ENCODE measurements at regions not wholly inside any gene's neighbourhood (a gene's known extent, or its start where the extent isn't known, plus 50 kb on each side); places are given as distances from the start of the nearest gene placed in this dataset.

- DNase-seq = no peak
- ChIA-PET CTCF (no interaction called here), POLR2A (no interaction called here)
- H3K4me1 Mint-ChIP-seq = peaks cover 2 to 18% (median 11%) of the 10 kb centered on the region in 7 donors
- Histone ChIP-seq H3K27ac (ENCODE audit: low read depth, low read length) (no peak overlapping the region), H3K4me1 (ENCODE audit: control insufficient read depth in 2 of 2, insufficient read depth in 2 of 2, low read length in 2 of 2) (no peaks in the 10 kb centered on the region), H3K4me3 (ENCODE audit: low read length) (no peak overlapping the region), H3K9me3 (ENCODE audit: control insufficient read depth in 2 of 3, low read length in 3 of 3) (no peaks in the 10 kb centered on the region), H3K27me3 (ENCODE audit: control insufficient read depth in 2 of 2, insufficient read depth in 2 of 2, low read length in 2 of 2) (no peaks in the 10 kb centered on the region), H3K36me3 (ENCODE audit: control insufficient read depth in 2 of 3, insufficient read depth in 3 of 3, low read length in 3 of 3) (no peaks in the 10 kb centered on the region)
- peaks cover 0 to 10% (median 0%) of the 10 kb centered on the region in 5 donors for H3K27me3 Mint-ChIP-seq
- no peak overlapping the region for H3K27ac Mint-ChIP-seq
- H3K9me3 Mint-ChIP-seq = peaks cover 0 to 10% (median 5%) of the 10 kb centered on the region in 11 donors
- H3K4me3 Mint-ChIP-seq = no peak overlapping the region
- intact Hi-C loops (cut with micrococcal nuclease) = loop anchor here in 1 of 2 donors (2.0 kb wide), 1 partner anchor 21 kb away; no protein-coding TSS in a partner anchor
- H3K36me3 Mint-ChIP-seq = peaks cover 0 to 11% (median 4%) of the 10 kb centered on the region in 5 donors
- no peak for ATAC-seq
These were observed 481.4 kb downstream of the ETS1 start for GRCh38 chr11:128105950-128106349.

GRCh38 chr11:128105511-128105910, 481.8 kb downstream of the ETS1 start:
- ChIA-PET CTCF (no interaction called here), POLR2A (no interaction called here)
- no peak for DNase-seq
- Histone ChIP-seq H3K36me3 (ENCODE audit: control insufficient read depth in 2 of 3, insufficient read depth in 3 of 3, low read length in 3 of 3) (no peaks in the 10 kb centered on the region), H3K4me3 (ENCODE audit: low read length) (no peak overlapping the region), H3K4me1 (ENCODE audit: control insufficient read depth in 2 of 2, insufficient read depth in 2 of 2, low read length in 2 of 2) (no peaks in the 10 kb centered on the region), H3K27me3 (ENCODE audit: control insufficient read depth in 2 of 2, insufficient read depth in 2 of 2, low read length in 2 of 2) (no peaks in the 10 kb centered on the region), H3K9me3 (ENCODE audit: control insufficient read depth in 2 of 3, low read length in 3 of 3) (no peaks in the 10 kb centered on the region), H3K27ac (ENCODE audit: low read depth, low read length) (no peak overlapping the region)
- ATAC-seq = no peak
- Mint-ChIP-seq H3K4me3 (no peak overlapping the region), H3K27ac (no peak overlapping the region), H3K9me3 (peaks cover 0 to 10% (median 5%) of the 10 kb centered on the region in 11 donors), H3K27me3 (peaks cover 0 to 10% (median 0%) of the 10 kb centered on the region in 5 donors), H3K4me1 (peaks cover 2 to 18% (median 11%) of the 10 kb centered on the region in 7 donors), H3K36me3 (peaks cover 0 to 11% (median 4%) of the 10 kb centered on the region in 5 donors)
- intact Hi-C loops (cut with micrococcal nuclease) = no loop called here

- Mint-ChIP-seq H3K9me3 (peaks cover 0 to 5% (median 4%) of the 10 kb centered on the region in 11 donors), H3K27ac (peak overlapping the region in 1 of 9 donors; percentile 68), H3K4me3 (no peak overlapping the region), H3K36me3 (peaks cover 0 to 9% (median 3%) of the 10 kb centered on the region in 5 donors), H3K4me1 (peaks cover 2 to 14% (median 7%) of the 10 kb centered on the region in 7 donors), H3K27me3 (peaks cover 0 to 10% (median 0%) of the 10 kb centered on the region in 5 donors)
- POLR2A ChIA-PET = interaction anchor here (0.8 kb wide), 1 partner anchor 97 kb away, joined by 3 read pairs; no protein-coding TSS in a partner anchor
- no peaks in the 10 kb centered on the region for H3K36me3 ChIP-seq (ENCODE audit: control insufficient read depth in 2 of 3, insufficient read depth in 3 of 3, low read length in 3 of 3)
- intact Hi-C loops (cut with micrococcal nuclease) = no loop called here
- no peaks in the 10 kb centered on the region for H3K9me3 ChIP-seq (ENCODE audit: control insufficient read depth in 2 of 3, low read length in 3 of 3)
- H3K4me1 ChIP-seq (ENCODE audit: control insufficient read depth in 2 of 2, insufficient read depth in 2 of 2, low read length in 2 of 2) = no peaks in the 10 kb centered on the region
- ATAC-seq (no peak), DNase-seq (no peak)
- H3K4me3 ChIP-seq (ENCODE audit: low read length) = no peak overlapping the region
- no peak overlapping the region for H3K27ac ChIP-seq (ENCODE audit: low read depth, low read length)
- CTCF ChIA-PET = no interaction called here
- no peaks in the 10 kb centered on the region for H3K27me3 ChIP-seq (ENCODE audit: control insufficient read depth in 2 of 2, insufficient read depth in 2 of 2, low read length in 2 of 2)
These were observed 484.0 kb downstream of the ETS1 start for GRCh38 chr11:128103278-128103873.

- H3K36me3 ChIP-seq (ENCODE audit: control insufficient read depth in 2 of 3, insufficient read depth in 3 of 3, low read length in 3 of 3) = no peaks in the 10 kb centered on the region
- CTCF ChIA-PET = no interaction called here
- H3K4me1 Mint-ChIP-seq = peaks cover 0 to 10% (median 6%) of the 10 kb centered on the region in 7 donors
- intact Hi-C loops (cut with micrococcal nuclease) = no loop called here
- peaks cover 0 to 10% (median 0%) of the 10 kb centered on the region in 5 donors for H3K27me3 Mint-ChIP-seq
- no peak overlapping the region for H3K27ac Mint-ChIP-seq
- no peaks in the 10 kb centered on the region for H3K4me1 ChIP-seq (ENCODE audit: control insufficient read depth in 2 of 2, insufficient read depth in 2 of 2, low read length in 2 of 2)
- H3K4me3 ChIP-seq (ENCODE audit: low read length) = no peak overlapping the region
- H3K36me3 Mint-ChIP-seq = peaks cover 0 to 5% (median 3%) of the 10 kb centered on the region in 5 donors
- H3K9me3 ChIP-seq (ENCODE audit: control insufficient read depth in 2 of 3, low read length in 3 of 3) = no peaks in the 10 kb centered on the region
- peaks cover 0 to 4% (median 0%) of the 10 kb centered on the region in 11 donors for H3K9me3 Mint-ChIP-seq
- POLR2A ChIA-PET = no interaction called here
- no peak for DNase-seq
- H3K27me3 ChIP-seq (ENCODE audit: control insufficient read depth in 2 of 2, insufficient read depth in 2 of 2, low read length in 2 of 2) = no peaks in the 10 kb centered on the region
- no peak for ATAC-seq
- no peak overlapping the region for H3K4me3 Mint-ChIP-seq
- no peak overlapping the region for H3K27ac ChIP-seq (ENCODE audit: low read depth, low read length)
These were observed 488.6 kb downstream of the ETS1 start for GRCh38 chr11:128098781-128099180.

GRCh38 chr11:128095466-128095981, 491.8 kb downstream of the ETS1 start:
- Mint-ChIP-seq H3K27ac (no peak overlapping the region), H3K4me1 (peaks cover 0 to 8% (median 5%) of the 10 kb centered on the region in 7 donors), H3K27me3 (peaks cover 0 to 3% (median 0%) of the 10 kb centered on the region in 5 donors), H3K4me3 (no peak overlapping the region), H3K9me3 (peaks cover 0 to 6% (median 0%) of the 10 kb centered on the region in 11 donors), H3K36me3 (peaks cover 0 to 2% (median 0%) of the 10 kb centered on the region in 5 donors)
- no peaks in the 10 kb centered on the region for H3K27me3 ChIP-seq (ENCODE audit: control insufficient read depth in 2 of 2, insufficient read depth in 2 of 2, low read length in 2 of 2)
- ChIA-PET POLR2A (no interaction called here), CTCF (interaction anchor here (0.8 to 1.5 kb wide), 3 partner anchors 62 to 73 kb away, joined by 3 to 8 read pairs (median 3); no protein-coding TSS in a partner anchor)
- no peak overlapping the region for H3K4me3 ChIP-seq (ENCODE audit: low read length)
- no peaks in the 10 kb centered on the region for H3K4me1 ChIP-seq (ENCODE audit: control insufficient read depth in 2 of 2, insufficient read depth in 2 of 2, low read length in 2 of 2)
- DNase-seq (no peak), ATAC-seq (peak; percentile 32)
- intact Hi-C loops (cut with micrococcal nuclease) = no loop called here
- no peak overlapping the region for H3K27ac ChIP-seq (ENCODE audit: low read depth, low read length)
- no peaks in the 10 kb centered on the region for H3K9me3 ChIP-seq (ENCODE audit: control insufficient read depth in 2 of 3, low read length in 3 of 3)
- no peaks in the 10 kb centered on the region for H3K36me3 ChIP-seq (ENCODE audit: control insufficient read depth in 2 of 3, insufficient read depth in 3 of 3, low read length in 3 of 3)

- POLR2A ChIA-PET = no interaction called here
- H3K9me3 Mint-ChIP-seq = peaks cover 4 to 21% (median 8%) of the 10 kb centered on the region in 11 donors
- no peaks in the 10 kb centered on the region for H3K27me3 Mint-ChIP-seq
- peaks cover 0 to 8% (median 4%) of the 10 kb centered on the region in 7 donors for H3K4me1 Mint-ChIP-seq
- peaks cover 5 to 13% (median 9%) of the 10 kb centered on the region in 5 donors for H3K36me3 Mint-ChIP-seq
- no peak overlapping the region for H3K4me3 Mint-ChIP-seq
- no peaks in the 10 kb centered on the region for H3K27me3 ChIP-seq (ENCODE audit: control insufficient read depth in 2 of 2, insufficient read depth in 2 of 2, low read length in 2 of 2)
- H3K27ac ChIP-seq (ENCODE audit: low read depth, low read length) = no peak overlapping the region
- CTCF ChIA-PET = interaction anchor here (0.7 kb wide), 1 partner anchor 776 kb away, joined by 4 read pairs; no protein-coding TSS in a partner anchor
- peak overlapping the region in 1 of 9 donors; percentile 11 for H3K27ac Mint-ChIP-seq
- H3K9me3 ChIP-seq (ENCODE audit: control insufficient read depth in 2 of 3, low read length in 3 of 3) = peaks cover 0 to 6% (median 6%) of the 10 kb centered on the region in 3 experiments
- H3K36me3 ChIP-seq (ENCODE audit: control insufficient read depth in 2 of 3, insufficient read depth in 3 of 3, low read length in 3 of 3) = no peaks in the 10 kb centered on the region
- intact Hi-C loops (cut with micrococcal nuclease) = loop anchor here in 1 of 2 donors (1.0 kb wide), 1 partner anchor 10 kb away; no protein-coding TSS in a partner anchor
- DNase-seq = no peak
- H3K4me1 ChIP-seq (ENCODE audit: control insufficient read depth in 2 of 2, insufficient read depth in 2 of 2, low read length in 2 of 2) = no peaks in the 10 kb centered on the region
- no peak overlapping the region for H3K4me3 ChIP-seq (ENCODE audit: low read length)
- no peak for ATAC-seq
These were observed 493.7 kb downstream of the ETS1 start for GRCh38 chr11:128093689-128094088.

Measured in naive thymus-derived CD4-positive, alpha-beta T cell (primary cell).